Cardiac muscle cell (in vitro differentiated cells and primary cell): ENCODE measurements at regions not wholly inside any gene's neighbourhood (a gene's known extent, or its start where the extent isn't known, plus 50 kb on each side); places are given as distances from the start of the nearest gene placed in this dataset.

Source experiments
- DNase-seq, 2 donors: peaks; one replicate each; pipeline versions ENCODE4 v3.0.0 to v3.0.0-alpha.2; 2010 to 2017; ENCODE audit warnings: low read depth in 1 of 2, low spot score in 1 of 2
- H3K27ac ChIP-seq: fragments of 200-600 bp; sonication (generic); 2 replicates; pipeline ENCODE4 v1.5.1; 2016
- H3K27me3 ChIP-seq: fragments of 200-600 bp; sonication (generic); 2 replicates; pipeline ENCODE4 v1.6.0; 2016; ENCODE audit warnings: control low read depth
- H3K36me3 ChIP-seq: fragments of 200-600 bp; sonication (generic); 2 replicates; pipeline ENCODE4 v1.5.1; 2016; ENCODE audit warnings: control low read depth
- H3K4me1 ChIP-seq: fragments of 200-600 bp; sonication (generic); 2 replicates; pipeline ENCODE4 v1.8.1; 2017; ENCODE audit warnings: low read depth, mild to moderate bottlenecking, mixed run types
- H3K4me3 ChIP-seq: fragments of 200-600 bp; sonication (generic); 2 replicates; pipeline ENCODE4 v1.5.1; 2016; ENCODE audit warnings: mild to moderate bottlenecking
- H3K9me3 ChIP-seq: fragments of 200-600 bp; sonication (generic); 2 replicates; pipeline ENCODE4 v1.5.1; 2017; ENCODE audit warnings: low read depth, mild to moderate bottlenecking, control low read depth
- TF ChIP-seq, protein P1 (sequence below): IDR thresholded peaks from 2 replicates; pipeline ENCODE4 v1.5.1; 2012; ENCODE audit warnings: low read depth, mild to moderate bottlenecking, low read length

- TF ChIP-seq, protein P1, sequence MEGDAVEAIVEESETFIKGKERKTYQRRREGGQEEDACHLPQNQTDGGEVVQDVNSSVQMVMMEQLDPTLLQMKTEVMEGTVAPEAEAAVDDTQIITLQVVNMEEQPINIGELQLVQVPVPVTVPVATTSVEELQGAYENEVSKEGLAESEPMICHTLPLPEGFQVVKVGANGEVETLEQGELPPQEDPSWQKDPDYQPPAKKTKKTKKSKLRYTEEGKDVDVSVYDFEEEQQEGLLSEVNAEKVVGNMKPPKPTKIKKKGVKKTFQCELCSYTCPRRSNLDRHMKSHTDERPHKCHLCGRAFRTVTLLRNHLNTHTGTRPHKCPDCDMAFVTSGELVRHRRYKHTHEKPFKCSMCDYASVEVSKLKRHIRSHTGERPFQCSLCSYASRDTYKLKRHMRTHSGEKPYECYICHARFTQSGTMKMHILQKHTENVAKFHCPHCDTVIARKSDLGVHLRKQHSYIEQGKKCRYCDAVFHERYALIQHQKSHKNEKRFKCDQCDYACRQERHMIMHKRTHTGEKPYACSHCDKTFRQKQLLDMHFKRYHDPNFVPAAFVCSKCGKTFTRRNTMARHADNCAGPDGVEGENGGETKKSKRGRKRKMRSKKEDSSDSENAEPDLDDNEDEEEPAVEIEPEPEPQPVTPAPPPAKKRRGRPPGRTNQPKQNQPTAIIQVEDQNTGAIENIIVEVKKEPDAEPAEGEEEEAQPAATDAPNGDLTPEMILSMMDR, result no peak
These were observed 348.8 kb downstream of the TPBG start for GRCh38 chr6:82712389-82712788.

GRCh38 chr6:82712826-82713225 lies 349.2 kb downstream of the TPBG start:
- Histone ChIP-seq H3K4me3 (no peak overlapping the region), H3K27me3 (no peaks in the 10 kb centered on the region), H3K36me3 (no peaks in the 10 kb centered on the region), H3K9me3 (no peaks in the 10 kb centered on the region), H3K4me1 (no peaks in the 10 kb centered on the region), H3K27ac (no peak overlapping the region)
- TF ChIP-seq, protein P1, result peak; percentile 31
- peak in 1 of 2 donors; percentile 2 for DNase-seq

More at GRCh38 chr6:82712389-82712788, 348.8 kb downstream of the TPBG start:
- Histone ChIP-seq H3K4me1 (no peaks in the 10 kb centered on the region), H3K27me3 (no peaks in the 10 kb centered on the region), H3K9me3 (no peaks in the 10 kb centered on the region), H3K27ac (no peak overlapping the region), H3K36me3 (no peaks in the 10 kb centered on the region), H3K4me3 (no peak overlapping the region)
- DNase-seq, result peak in 1 of 2 donors; percentile 2

DNA sequence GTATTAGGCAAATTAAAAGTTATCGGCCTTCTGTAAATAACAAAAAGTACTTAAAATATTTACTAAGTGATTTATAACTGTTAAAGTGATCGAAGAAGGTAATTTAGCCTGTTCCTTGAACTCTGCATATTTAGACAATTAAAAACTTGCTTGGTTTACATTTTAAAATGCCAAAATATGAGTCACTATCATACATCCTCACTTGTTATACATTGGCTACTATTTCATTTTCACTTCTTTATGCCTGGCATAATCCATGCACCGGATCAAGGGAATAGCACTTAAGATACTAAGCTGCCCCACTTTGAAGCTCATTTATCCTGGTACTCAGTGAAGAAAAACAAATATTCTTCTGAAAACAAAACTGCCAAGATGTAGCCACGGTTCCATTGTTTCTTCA lies 344.6 kb downstream of the UBE3D start:
- TF ChIP-seq, protein P1, result no peak
- no peak for DNase-seq
- Histone ChIP-seq H3K4me1 (no peaks in the 10 kb centered on the region), H3K27ac (no peak overlapping the region), H3K4me3 (no peak overlapping the region), H3K36me3 (no peaks in the 10 kb centered on the region), H3K27me3 (no peaks in the 10 kb centered on the region), H3K9me3 (no peaks in the 10 kb centered on the region)

- H3K36me3 ChIP-seq, result no peaks in the 10 kb centered on the region
- H3K4me3 ChIP-seq, result no peak overlapping the region
- DNase-seq, result no peak
- H3K27me3 ChIP-seq, result no peaks in the 10 kb centered on the region
- H3K9me3 ChIP-seq, result no peaks in the 10 kb centered on the region
- H3K4me1 ChIP-seq, result no peaks in the 10 kb centered on the region
- H3K27ac ChIP-seq, result no peak overlapping the region
- TF ChIP-seq, protein P1, result no peak
These were observed 329.9 kb downstream of the UBE3D start for GRCh38 chr6:82735790-82736189.

DNA sequence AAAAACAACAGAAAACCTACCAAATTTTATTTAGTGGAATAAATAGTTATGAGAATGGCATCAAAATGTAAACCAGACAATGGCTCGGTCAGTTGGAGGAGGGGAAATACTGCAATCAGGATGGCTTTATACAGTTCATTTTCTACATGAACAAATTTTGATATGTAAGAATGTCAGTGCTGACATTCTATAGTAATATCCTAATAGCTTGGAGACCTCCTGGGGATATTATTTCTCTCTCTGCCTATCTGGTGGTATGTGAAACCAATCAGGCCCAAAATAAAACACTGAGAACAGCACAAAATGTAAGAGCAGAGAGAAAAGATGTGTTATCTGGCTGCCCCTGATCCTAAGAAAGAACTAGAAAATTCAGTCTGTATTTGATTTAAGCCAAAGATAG lies 327.7 kb downstream of the UBE3D start:
- no peaks in the 10 kb centered on the region for H3K36me3 ChIP-seq
- TF ChIP-seq, protein P1, result no peak
- H3K4me3 ChIP-seq, result no peak overlapping the region
- H3K27ac ChIP-seq, result no peak overlapping the region
- H3K27me3 ChIP-seq, result no peaks in the 10 kb centered on the region
- H3K9me3 ChIP-seq, result no peaks in the 10 kb centered on the region
- no peak for DNase-seq
- no peaks in the 10 kb centered on the region for H3K4me1 ChIP-seq

GRCh38 chr6:82738773-82739172 lies 326.9 kb downstream of the UBE3D start:
- no peaks in the 10 kb centered on the region for H3K36me3 ChIP-seq
- no peak overlapping the region for H3K4me3 ChIP-seq
- H3K27me3 ChIP-seq, result no peaks in the 10 kb centered on the region
- no peaks in the 10 kb centered on the region for H3K9me3 ChIP-seq
- H3K4me1 ChIP-seq, result no peaks in the 10 kb centered on the region
- DNase-seq, result no peak
- TF ChIP-seq, protein P1, result no peak
- H3K27ac ChIP-seq, result no peak overlapping the region
